GM23248 (cell line): ENCODE measurements at regions not wholly inside any gene's neighbourhood (a gene's known extent, or its start where the extent isn't known, plus 50 kb on each side); places are given as distances from the start of the nearest gene placed in this dataset.

Experiments used
- EZH2 ChIP-seq: fragments of 200-600 bp; sonication (generic); IDR thresholded peaks from 2 replicates; pipeline ENCODE4 v1.6.1; 2018; ENCODE audit warnings: antibody characterized with exemption, mild to moderate bottlenecking; ENCODE audit not compliant: insufficient read depth, poor library complexity, severe bottlenecking
- EZH2phosphoT487 ChIP-seq: fragments of 200-600 bp; sonication (generic); IDR thresholded peaks from 2 replicates; pipeline ENCODE4 v1.6.1; 2018; ENCODE audit warnings: antibody characterized with exemption, moderate library complexity, mild to moderate bottlenecking, low read depth; ENCODE audit not compliant: insufficient read depth

DNA sequence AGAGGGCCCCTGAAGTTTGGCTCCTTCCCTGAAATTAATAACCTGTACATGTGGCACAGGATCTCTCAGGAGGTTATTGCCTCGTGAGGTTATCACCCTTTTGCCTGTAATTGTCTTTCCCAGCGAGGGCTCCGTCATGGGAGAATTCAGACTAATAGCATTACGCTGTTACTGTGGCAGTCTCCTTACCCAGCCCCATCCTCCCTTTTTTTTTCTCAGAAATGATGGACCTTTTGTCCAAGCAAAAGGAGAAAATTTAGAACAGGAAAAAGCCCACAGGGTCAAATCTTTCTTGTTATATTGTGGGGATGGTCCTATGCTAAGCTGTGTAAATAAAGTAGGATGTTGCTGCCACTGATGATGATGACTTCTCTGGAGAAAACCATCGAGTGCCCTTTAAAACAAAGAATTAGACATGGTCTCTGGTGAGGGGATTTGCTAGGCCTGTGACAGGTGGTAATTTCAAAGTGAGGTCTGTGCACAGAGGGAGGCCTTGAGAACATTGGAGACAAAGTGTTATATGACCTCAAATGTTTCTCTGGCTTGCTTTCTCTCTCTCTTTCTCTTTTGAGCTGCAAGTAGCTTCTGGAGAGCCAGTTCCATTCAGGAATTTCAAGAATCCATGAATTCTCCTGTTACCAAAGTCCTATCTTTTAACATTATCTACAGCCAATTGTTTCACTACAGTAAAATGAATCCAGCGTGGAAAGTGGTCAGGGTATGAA lies 357.2 kb downstream of the BMP4 start:
- TF ChIP-seq EZH2 (no peak), EZH2phosphoT487 (no peak)
